ENCODE measurements at regions not wholly inside any gene's neighbourhood (a gene's known extent, or its start where the extent isn't known, plus 50 kb on each side); places are given as distances from the start of the nearest gene placed in this dataset.
"Not testable (repeated sequence)": the region's sequence is repeated elsewhere in the genome, so short reads cannot be mapped to it uniquely, and the experiment has no call there.

GRCh38 chr13:61107989-61108388 lies 307.7 kb downstream of the PCDH20 start:
- TF ChIP-seq, protein P1, sequence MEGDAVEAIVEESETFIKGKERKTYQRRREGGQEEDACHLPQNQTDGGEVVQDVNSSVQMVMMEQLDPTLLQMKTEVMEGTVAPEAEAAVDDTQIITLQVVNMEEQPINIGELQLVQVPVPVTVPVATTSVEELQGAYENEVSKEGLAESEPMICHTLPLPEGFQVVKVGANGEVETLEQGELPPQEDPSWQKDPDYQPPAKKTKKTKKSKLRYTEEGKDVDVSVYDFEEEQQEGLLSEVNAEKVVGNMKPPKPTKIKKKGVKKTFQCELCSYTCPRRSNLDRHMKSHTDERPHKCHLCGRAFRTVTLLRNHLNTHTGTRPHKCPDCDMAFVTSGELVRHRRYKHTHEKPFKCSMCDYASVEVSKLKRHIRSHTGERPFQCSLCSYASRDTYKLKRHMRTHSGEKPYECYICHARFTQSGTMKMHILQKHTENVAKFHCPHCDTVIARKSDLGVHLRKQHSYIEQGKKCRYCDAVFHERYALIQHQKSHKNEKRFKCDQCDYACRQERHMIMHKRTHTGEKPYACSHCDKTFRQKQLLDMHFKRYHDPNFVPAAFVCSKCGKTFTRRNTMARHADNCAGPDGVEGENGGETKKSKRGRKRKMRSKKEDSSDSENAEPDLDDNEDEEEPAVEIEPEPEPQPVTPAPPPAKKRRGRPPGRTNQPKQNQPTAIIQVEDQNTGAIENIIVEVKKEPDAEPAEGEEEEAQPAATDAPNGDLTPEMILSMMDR (IDR thresholded peaks at IDR 0.05; ENCODE audit: insufficient read depth, missing control alignments), result no peak
- FAIRE-seq, result no peak
- no peak for DNase-seq (ENCODE audit: insufficient read length, low spot score)

GRCh38 chr13:61095885-61096284 lies 319.8 kb downstream of the PCDH20 start:
- FAIRE-seq (no peak), DNase-seq (ENCODE audit: insufficient read length, low spot score) (no peak)
- TF ChIP-seq, protein P1 (IDR thresholded peaks at IDR 0.05; ENCODE audit: insufficient read depth, missing control alignments), result no peak

DNA sequence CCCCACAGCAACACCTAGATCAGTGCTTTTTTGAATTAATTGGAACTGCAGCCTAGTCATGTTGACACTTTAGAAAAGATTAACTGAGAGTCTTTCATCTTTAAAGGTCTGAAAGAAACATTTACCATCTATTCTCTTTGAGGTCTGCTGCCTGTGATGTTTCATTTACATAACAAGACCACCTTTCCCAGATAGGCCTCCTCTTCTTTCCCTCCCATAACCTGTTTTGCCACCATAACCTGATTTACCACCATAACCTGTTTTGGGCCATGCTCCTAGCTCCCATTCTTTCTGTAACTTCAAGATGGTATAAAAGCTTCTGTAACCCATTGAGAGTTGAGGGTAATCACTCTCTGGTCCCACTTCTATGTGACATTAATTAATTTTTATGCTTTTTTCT lies 320.8 kb downstream of the PCDH20 start:
- no peak for FAIRE-seq
- DNase-seq (ENCODE audit: insufficient read length, low spot score), result no peak
- TF ChIP-seq, protein P1 (IDR thresholded peaks at IDR 0.05; ENCODE audit: insufficient read depth, missing control alignments), result no peak

- not testable (repeated sequence) for FAIRE-seq; DNase-seq (ENCODE audit: insufficient read length, low spot score)
These were observed 325.8 kb downstream of the PCDH20 start for GRCh38 chr13:61089894-61090293.

DNA sequence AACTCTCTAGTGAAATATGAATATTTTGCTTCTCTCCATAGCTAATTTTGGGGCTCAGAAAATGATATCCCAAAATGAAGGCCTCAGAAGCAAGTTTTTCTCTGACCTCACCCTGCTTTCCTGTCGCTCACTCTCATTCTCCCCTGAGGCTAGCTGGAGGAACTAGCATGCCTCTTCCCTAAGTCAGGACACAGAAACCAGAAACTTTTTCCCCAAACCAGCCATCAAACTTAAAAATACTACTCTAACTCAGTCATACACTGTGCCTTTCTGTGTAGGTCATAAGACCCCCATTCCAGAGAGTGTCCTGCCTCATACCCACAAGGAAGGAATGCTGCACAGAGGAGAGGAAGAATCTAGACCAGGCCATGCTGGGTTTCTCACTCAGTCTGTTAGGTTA lies 329.6 kb downstream of the PCDH20 start:
- FAIRE-seq (no peak), DNase-seq (ENCODE audit: insufficient read length, low spot score) (no peak)
- TF ChIP-seq, protein P1 (IDR thresholded peaks at IDR 0.05; ENCODE audit: insufficient read depth, missing control alignments), result no peak

DNA sequence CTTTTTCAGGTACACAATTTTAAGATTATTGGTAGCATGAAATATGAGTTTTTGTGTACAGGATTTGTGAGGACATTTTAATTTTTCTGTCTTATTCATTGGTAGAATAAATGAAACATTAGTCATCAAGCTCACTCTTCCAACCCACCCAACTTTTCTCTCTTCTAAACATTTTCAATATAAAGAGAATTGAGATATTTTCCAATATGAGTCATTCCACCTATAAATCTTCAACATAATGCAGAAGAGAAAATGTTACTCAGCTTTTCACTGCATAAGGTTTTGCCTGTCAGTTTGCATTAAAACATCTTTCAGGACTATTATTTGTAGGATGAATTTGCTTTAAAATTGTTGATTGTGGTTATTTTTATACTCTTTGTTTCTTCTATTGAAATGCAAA lies 330.7 kb downstream of the PCDH20 start:
- TF ChIP-seq, protein P1 (IDR thresholded peaks at IDR 0.05; ENCODE audit: insufficient read depth, missing control alignments), result no peak
- FAIRE-seq (no peak), DNase-seq (ENCODE audit: insufficient read length, low spot score) (no peak)

- FAIRE-seq (no peak), DNase-seq (ENCODE audit: insufficient read length, low spot score) (no peak)
- TF ChIP-seq, protein P1 (IDR thresholded peaks at IDR 0.05; ENCODE audit: insufficient read depth, missing control alignments), result no peak
These were observed 336.5 kb downstream of the PCDH20 start for GRCh38 chr13:61078976-61079770.

Data from D721Med (cell line).